PC-9 (cell line): ENCODE measurements at regions not wholly inside any gene's neighbourhood (a gene's known extent, or its start where the extent isn't known, plus 50 kb on each side); places are given as distances from the start of the nearest gene placed in this dataset.

Source experiments
- BruUV-seq: library from RNA; stranded (reverse); fragments of 400-500 nt; replicated peaks from 2 replicates; lab custom pipeline; 2021; lab: Mats Ljungman, UMichigan
- CTCF ChIA-PET: fragments of 300-600 bp; sonication (Branson Sonifier 250); formaldehyde crosslinking; loops from one replicate; lab custom pipeline; 2022; ENCODE audit warnings: antibody characterized with exemption; lab: Charles Lee
- POLR2A ChIA-PET: fragments of 300-600 bp; sonication (Branson Sonifier 250); formaldehyde crosslinking; loops from one replicate; lab custom pipeline; 2022; ENCODE audit warnings: antibody characterized with exemption; ENCODE audit not compliant: unreplicated experiment; lab: Charles Lee
- DNase-seq, 2 experiments: peaks; one replicate each; pipeline versions ENCODE4 v3.0.0 to v3.0.0-alpha.2; 2015 to 2022; ENCODE audit warnings: mixed read lengths in 1 of 2
- H2AFZ ChIP-seq: fragments of 200-600 bp; sonication (generic); 2 replicates; pipeline ENCODE4 v1.8.1; 2017; ENCODE audit warnings: antibody characterized with exemption
- H3F3A ChIP-seq: fragments of 200-600 bp; sonication (generic); 2 replicates; pipeline ENCODE4 v1.8.1; 2017; ENCODE audit warnings: antibody characterized with exemption, mild to moderate bottlenecking, low read depth; ENCODE audit not compliant: insufficient read depth
- H3K27ac ChIP-seq: fragments of 200-600 bp; sonication (generic); 2 replicates; pipeline ENCODE4 v1.6.1; 2016; ENCODE audit warnings: mixed run types
- H3K27me3 ChIP-seq: fragments of 200-600 bp; sonication (generic); 2 replicates; pipeline ENCODE4 v1.6.1; 2016; ENCODE audit warnings: low read depth, mixed run types; ENCODE audit not compliant: insufficient read depth
- H3K36me3 ChIP-seq: fragments of 200-600 bp; sonication (generic); 2 replicates; pipeline ENCODE4 v1.6.1; 2016; ENCODE audit warnings: low read depth, mixed run types
- H3K4me1 ChIP-seq: fragments of 200-600 bp; sonication (generic); replicated peaks from 2 replicates; pipeline ENCODE4 v1.6.1; 2016; ENCODE audit warnings: mixed run types; ENCODE audit not compliant: insufficient read depth
- H3K4me2 ChIP-seq: fragments of 200-600 bp; sonication (generic); 2 replicates; pipeline ENCODE4 v1.6.1; 2017; ENCODE audit warnings: mixed run types
- H3K4me3 ChIP-seq: fragments of 200-600 bp; sonication (generic); 2 replicates; pipeline ENCODE4 v1.6.1; 2016; ENCODE audit warnings: mixed run types
- H3K79me2 ChIP-seq: fragments of 200-600 bp; sonication (generic); 2 replicates; pipeline ENCODE4 v1.6.1; 2017; ENCODE audit warnings: low read depth, mixed run types
- H3K9me2 ChIP-seq: fragments of 200-600 bp; sonication (generic); 2 replicates; pipeline ENCODE4 v1.8.1; 2017; ENCODE audit warnings: mild to moderate bottlenecking; ENCODE audit not compliant: insufficient read depth
- H3K9me3 ChIP-seq: fragments of 200-600 bp; sonication (generic); 2 replicates; pipeline ENCODE4 v1.8.1; 2016; ENCODE audit warnings: low read depth; ENCODE audit not compliant: insufficient read depth
- H4K20me1 ChIP-seq: fragments of 200-600 bp; sonication (generic); 2 replicates; pipeline ENCODE4 v1.8.1; 2017; ENCODE audit not compliant: insufficient read depth
- EZH2 ChIP-seq: fragments of 200-600 bp; sonication (generic); IDR thresholded peaks from 2 replicates; pipeline ENCODE4 v1.8.0; 2017; ENCODE audit warnings: antibody characterized with exemption, low read depth
- intact Hi-C: fragments of 100-400 bp; cut with micrococcal nuclease; formaldehyde crosslinking; loops from one replicate; pipeline ENCODE4 v1.10.0; 2022; ENCODE audit not compliant: unreplicated experiment
- TF ChIP-seq, protein P1 (sequence below): fragments of 200-600 bp; sonication (generic); conservative IDR thresholded peaks from 2 replicates; pipeline ENCODE4 v1.6.1; 2017; ENCODE audit warnings: mixed run types, antibody characterized with exemption, mild to moderate bottlenecking, moderate library complexity

DNA sequence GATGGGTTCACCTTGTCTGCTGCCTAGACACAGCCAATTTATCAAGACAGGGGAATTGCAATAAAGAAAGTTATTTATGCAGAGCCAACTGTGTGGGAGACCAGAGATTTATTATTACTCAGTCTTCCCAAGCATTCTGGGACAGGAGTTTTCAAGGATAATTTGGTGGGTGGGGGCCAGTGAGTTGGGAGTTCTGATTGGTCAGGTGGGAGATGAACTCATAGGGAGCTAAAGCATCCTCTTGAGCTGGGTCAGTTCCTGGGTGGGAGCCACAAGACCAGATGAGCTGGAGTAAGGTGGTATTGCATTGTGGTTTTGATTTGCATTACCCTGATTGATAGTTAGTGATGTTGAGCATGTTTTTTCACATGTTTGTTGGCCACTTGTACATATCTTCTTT, 86.1 kb downstream of the PRKAB2 start:
- intact Hi-C loops: no loop called here
- Histone ChIP-seq H3F3A (peaks cover 16% of the 10 kb centered on the region), H3K27ac (no peak overlapping the region), H3K9me2 (no peaks in the 10 kb centered on the region), H3K36me3 (no peaks in the 10 kb centered on the region), H3K4me1 (0 out of 2 replicates have a peak, but pooled peaks cover 6% of the 10 kb centered on the region), H3K9me3 (no peaks in the 10 kb centered on the region), H3K27me3 (0 out of 2 replicates have a peak, but pooled peaks cover 2% of the 10 kb centered on the region), H3K79me2 (no peaks in the 10 kb centered on the region), H4K20me1 (no peaks in the 10 kb centered on the region), H2AFZ (no peak overlapping the region), H3K4me3 (no peak overlapping the region), H3K4me2 (no peak overlapping the region)
- TF ChIP-seq, protein P1, sequence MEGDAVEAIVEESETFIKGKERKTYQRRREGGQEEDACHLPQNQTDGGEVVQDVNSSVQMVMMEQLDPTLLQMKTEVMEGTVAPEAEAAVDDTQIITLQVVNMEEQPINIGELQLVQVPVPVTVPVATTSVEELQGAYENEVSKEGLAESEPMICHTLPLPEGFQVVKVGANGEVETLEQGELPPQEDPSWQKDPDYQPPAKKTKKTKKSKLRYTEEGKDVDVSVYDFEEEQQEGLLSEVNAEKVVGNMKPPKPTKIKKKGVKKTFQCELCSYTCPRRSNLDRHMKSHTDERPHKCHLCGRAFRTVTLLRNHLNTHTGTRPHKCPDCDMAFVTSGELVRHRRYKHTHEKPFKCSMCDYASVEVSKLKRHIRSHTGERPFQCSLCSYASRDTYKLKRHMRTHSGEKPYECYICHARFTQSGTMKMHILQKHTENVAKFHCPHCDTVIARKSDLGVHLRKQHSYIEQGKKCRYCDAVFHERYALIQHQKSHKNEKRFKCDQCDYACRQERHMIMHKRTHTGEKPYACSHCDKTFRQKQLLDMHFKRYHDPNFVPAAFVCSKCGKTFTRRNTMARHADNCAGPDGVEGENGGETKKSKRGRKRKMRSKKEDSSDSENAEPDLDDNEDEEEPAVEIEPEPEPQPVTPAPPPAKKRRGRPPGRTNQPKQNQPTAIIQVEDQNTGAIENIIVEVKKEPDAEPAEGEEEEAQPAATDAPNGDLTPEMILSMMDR: no peak
- TF ChIP-seq EZH2: no peak
- no TSS peak for BruUV-seq
- ChIA-PET POLR2A (no interaction called here), CTCF (no interaction called here)
- no peak for DNase-seq

DNA sequence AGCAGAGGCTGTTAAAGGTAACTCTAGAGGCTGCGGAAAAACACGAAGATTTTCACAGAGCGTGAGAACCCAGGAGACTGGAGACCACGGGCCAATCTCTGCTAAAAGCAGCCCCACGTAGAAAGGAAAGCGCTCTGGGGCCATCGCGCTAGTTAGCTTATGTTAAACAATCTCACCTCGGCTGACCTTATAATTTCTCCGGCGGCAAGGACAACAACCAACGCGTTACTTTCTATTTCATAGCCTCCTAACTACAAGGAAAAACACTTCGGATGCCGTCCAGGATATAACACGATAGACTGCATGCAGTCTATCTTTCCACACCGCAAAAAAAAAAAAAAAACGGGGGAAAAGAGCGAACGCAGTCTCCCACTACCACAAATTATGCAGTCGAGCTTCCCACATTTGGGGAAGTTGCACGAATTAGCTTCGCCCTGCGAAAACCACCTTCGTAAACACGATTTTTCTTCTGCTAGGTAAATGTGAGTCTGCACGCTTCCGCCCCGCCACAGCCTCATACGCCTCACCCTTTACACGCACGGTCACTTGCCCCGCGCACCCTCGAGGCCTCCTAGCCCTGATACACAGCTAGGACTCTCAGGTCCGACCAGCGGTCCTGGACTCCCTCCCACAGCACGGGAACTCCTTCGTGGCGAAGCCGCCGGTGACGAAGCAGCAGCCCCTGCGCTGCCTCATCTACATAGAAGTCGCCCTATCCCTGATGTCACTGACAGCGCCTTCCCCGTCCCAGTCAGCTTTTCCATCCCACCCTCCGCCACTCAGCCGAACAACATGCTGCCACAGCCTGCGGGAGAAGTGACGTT, 87.8 kb downstream of the PRKAB2 start:
- TSS peak; percentile 100 for BruUV-seq
- CTCF ChIA-PET: no interaction called here
- Histone ChIP-seq H3K4me2 (peak overlapping the region; percentile 83), H2AFZ (peak overlapping the region; percentile 90), H3K9me2 (no peaks in the 10 kb centered on the region), H3K79me2 (no peaks in the 10 kb centered on the region), H3K9me3 (no peaks in the 10 kb centered on the region), H3K36me3 (no peaks in the 10 kb centered on the region), H4K20me1 (no peaks in the 10 kb centered on the region), H3K27ac (peak overlapping the region; percentile 93), H3K4me1 (0 out of 2 replicates have a peak, but pooled peaks cover 6% of the 10 kb centered on the region), H3K4me3 (peak overlapping the region; percentile 61), H3F3A (peaks cover 15% of the 10 kb centered on the region), H3K27me3 (0 out of 2 replicates have a peak, but pooled peaks cover 4% of the 10 kb centered on the region)
- TF ChIP-seq, protein P1: no peak
- TF ChIP-seq EZH2: no peak
- intact Hi-C loops: loop anchor here (2.0 kb wide), 2 partner anchors 88 to 158 kb away; partner anchors contain the start of genes CHD1L and PRKAB2
- DNase-seq: peak; percentile 68 to 97
- POLR2A ChIA-PET: interaction anchor here (0.6 to 1.2 kb wide), 5 partner anchors 23 to 1058 kb away, joined by 3 to 21 read pairs (median 4); partner anchors contain the start of gene CHD1L

DNA sequence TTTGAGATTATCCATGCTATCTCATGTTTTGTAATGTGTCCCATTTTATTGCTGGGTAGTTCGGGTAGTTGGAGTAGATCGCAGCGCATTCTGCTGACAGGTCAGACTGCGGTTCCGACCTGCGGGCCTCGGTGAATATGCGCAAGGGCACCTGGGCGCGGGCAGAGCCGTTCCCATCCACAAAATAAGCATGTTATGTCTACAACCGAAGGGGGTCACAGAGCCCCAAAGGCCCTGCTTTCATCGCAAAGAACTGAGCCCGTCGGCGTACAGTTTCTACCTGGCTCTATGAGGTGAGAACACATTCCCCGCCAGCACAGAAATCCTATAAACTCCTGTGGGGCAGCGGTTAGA, 88.4 kb downstream of the PRKAB2 start:
- H3K4me1 ChIP-seq: 0 out of 2 replicates have a peak, but pooled peaks cover 6% of the 10 kb centered on the region
- no peaks in the 10 kb centered on the region for H3K36me3 ChIP-seq
- H3K27me3 ChIP-seq: 0 out of 2 replicates have a peak, but pooled peaks cover 4% of the 10 kb centered on the region
- no TSS peak for BruUV-seq
- H3K79me2 ChIP-seq: no peaks in the 10 kb centered on the region
- intact Hi-C loops: loop anchor here (2.0 kb wide), 2 partner anchors 89 to 159 kb away; partner anchors contain the start of genes CHD1L and PRKAB2
- no peaks in the 10 kb centered on the region for H3K9me3 ChIP-seq
- TF ChIP-seq, protein P1: no peak
- TF ChIP-seq EZH2: no peak
- H4K20me1 ChIP-seq: no peaks in the 10 kb centered on the region
- ChIA-PET CTCF (no interaction called here), POLR2A (interaction anchor here (0.6 to 1.2 kb wide), 4 partner anchors 24 to 1058 kb away, joined by 3 to 21 read pairs (median 4); partner anchors contain the start of gene CHD1L)
- no peaks in the 10 kb centered on the region for H3K9me2 ChIP-seq
- H3K27ac ChIP-seq: peak overlapping the region; percentile 93
- H3K4me3 ChIP-seq: peak overlapping the region; percentile 61
- H3F3A ChIP-seq: peaks cover 15% of the 10 kb centered on the region
- peak overlapping the region; percentile 83 for H3K4me2 ChIP-seq
- H2AFZ ChIP-seq: no peak overlapping the region
- DNase-seq: peak in 1 of 2 experiments; percentile 2
